ENCODE measurements at regions not wholly inside any gene's neighbourhood (a gene's known extent, or its start where the extent isn't known, plus 50 kb on each side); places are given as distances from the start of the nearest gene placed in this dataset.
A peak's percentile ranks its signal among the peaks of the same experiment; 100 is the strongest.

- Histone ChIP-seq H3K36me3 (ENCODE audit: insufficient read depth, low read length) (no peaks in the 10 kb centered on the region), H3K4me3 (no peak overlapping the region), H3K9ac (ENCODE audit: insufficient read length) (no peak overlapping the region), H3K9me3 (ENCODE audit: low read depth, low read length) (no peaks in the 10 kb centered on the region), H3K27ac (no peak overlapping the region)
- TF ChIP-seq FOXP2 (optimal IDR thresholded peaks at IDR 0.05; ENCODE audit: control extremely low read depth, extremely low read length, insufficient read depth) (no peak), EZH2 (IDR thresholded peaks at IDR 0.05) (no peak), POLR2AphosphoS5 (IDR thresholded peaks at IDR 0.05; ENCODE audit: borderline replicate concordance, low read depth, low read length) (no peak)
- no peak for DNase-seq (ENCODE audit: low read depth, low spot score)
Measured at GRCh38 chr4:20319825-20320612, 68.3 kb downstream of the SLIT2 start.

- Histone ChIP-seq H3K27ac (no peak overlapping the region), H3K4me3 (no peak overlapping the region), H3K36me3 (ENCODE audit: insufficient read depth, low read length) (no peaks in the 10 kb centered on the region), H3K9ac (ENCODE audit: insufficient read length) (no peak overlapping the region), H3K9me3 (ENCODE audit: low read depth, low read length) (no peaks in the 10 kb centered on the region)
- TF ChIP-seq POLR2AphosphoS5 (IDR thresholded peaks at IDR 0.05; ENCODE audit: borderline replicate concordance, low read depth, low read length) (no peak), EZH2 (IDR thresholded peaks at IDR 0.05) (no peak), FOXP2 (optimal IDR thresholded peaks at IDR 0.05; ENCODE audit: control extremely low read depth, extremely low read length, insufficient read depth) (no peak)
- DNase-seq (ENCODE audit: low read depth, low spot score) = no peak
Measured at GRCh38 chr4:20323991-20324390, 72.3 kb downstream of the SLIT2 start.

GRCh38 chr4:20326460-20326859 lies 74.8 kb downstream of the SLIT2 start:
- Histone ChIP-seq H3K27ac (peak overlapping the region; percentile 19; the same call in 1 of the 2 replicates), H3K9me3 (ENCODE audit: low read depth, low read length) (no peaks in the 10 kb centered on the region), H3K36me3 (ENCODE audit: insufficient read depth, low read length) (no peaks in the 10 kb centered on the region), H3K9ac (ENCODE audit: insufficient read length) (no peak overlapping the region), H3K4me3 (no peak overlapping the region)
- TF ChIP-seq FOXP2 (optimal IDR thresholded peaks at IDR 0.05; ENCODE audit: control extremely low read depth, extremely low read length, insufficient read depth) (no peak), EZH2 (IDR thresholded peaks at IDR 0.05) (no peak), POLR2AphosphoS5 (IDR thresholded peaks at IDR 0.05; ENCODE audit: borderline replicate concordance, low read depth, low read length) (no peak)
- DNase-seq (ENCODE audit: low read depth, low spot score) = no peak

GRCh38 chr4:20326977-20327376 lies 75.3 kb downstream of the SLIT2 start:
- DNase-seq (ENCODE audit: low read depth, low spot score) = no peak
- Histone ChIP-seq H3K9me3 (ENCODE audit: low read depth, low read length) (no peaks in the 10 kb centered on the region), H3K4me3 (no peak overlapping the region), H3K9ac (ENCODE audit: insufficient read length) (no peak overlapping the region), H3K27ac (peak overlapping the region; percentile 19; the same call in 1 of the 2 replicates), H3K36me3 (ENCODE audit: insufficient read depth, low read length) (no peaks in the 10 kb centered on the region)
- TF ChIP-seq EZH2 (IDR thresholded peaks at IDR 0.05) = no peak
- no peak for TF ChIP-seq FOXP2 (optimal IDR thresholded peaks at IDR 0.05; ENCODE audit: control extremely low read depth, extremely low read length, insufficient read depth)
- TF ChIP-seq POLR2AphosphoS5 (IDR thresholded peaks at IDR 0.05; ENCODE audit: borderline replicate concordance, low read depth, low read length) = no peak

GRCh38 chr4:20327808-20328207 lies 76.1 kb downstream of the SLIT2 start:
- no peak overlapping the region for H3K27ac ChIP-seq
- TF ChIP-seq FOXP2 (optimal IDR thresholded peaks at IDR 0.05; ENCODE audit: control extremely low read depth, extremely low read length, insufficient read depth) (no peak), POLR2AphosphoS5 (IDR thresholded peaks at IDR 0.05; ENCODE audit: borderline replicate concordance, low read depth, low read length) (no peak)

GRCh38 chr4:20331642-20332041 lies 79.9 kb downstream of the SLIT2 start:
- Histone ChIP-seq H3K9me3 (ENCODE audit: low read depth, low read length) (no peaks in the 10 kb centered on the region), H3K9ac (ENCODE audit: insufficient read length) (no peak overlapping the region), H3K36me3 (ENCODE audit: insufficient read depth, low read length) (no peaks in the 10 kb centered on the region), H3K4me3 (no peak overlapping the region), H3K27ac (no peak overlapping the region)
- no peak for TF ChIP-seq POLR2AphosphoS5 (IDR thresholded peaks at IDR 0.05; ENCODE audit: borderline replicate concordance, low read depth, low read length)
- TF ChIP-seq FOXP2 (optimal IDR thresholded peaks at IDR 0.05; ENCODE audit: control extremely low read depth, extremely low read length, insufficient read depth) = no peak
- TF ChIP-seq EZH2 (IDR thresholded peaks at IDR 0.05) = no peak
- no peak for DNase-seq (ENCODE audit: low read depth, low spot score)

More at GRCh38 chr4:20327808-20328207, 76.1 kb downstream of the SLIT2 start:
- no peak overlapping the region for H3K4me3 ChIP-seq
- H3K36me3 ChIP-seq (ENCODE audit: insufficient read depth, low read length) = no peaks in the 10 kb centered on the region
- H3K9ac ChIP-seq (ENCODE audit: insufficient read length) = no peak overlapping the region
- no peak for DNase-seq (ENCODE audit: low read depth, low spot score)
- no peaks in the 10 kb centered on the region for H3K9me3 ChIP-seq (ENCODE audit: low read depth, low read length)

- H3K36me3 ChIP-seq (ENCODE audit: insufficient read depth, low read length) = no peaks in the 10 kb centered on the region
- no peak overlapping the region for H3K9ac ChIP-seq (ENCODE audit: insufficient read length)
- TF ChIP-seq EZH2 (IDR thresholded peaks at IDR 0.05) = no peak
- no peak overlapping the region for H3K27ac ChIP-seq
- DNase-seq (ENCODE audit: low read depth, low spot score) = no peak
- H3K9me3 ChIP-seq (ENCODE audit: low read depth, low read length) = no peaks in the 10 kb centered on the region
- no peak overlapping the region for H3K4me3 ChIP-seq
Measured at GRCh38 chr4:20333141-20333715, 81.5 kb downstream of the SLIT2 start.

GRCh38 chr4:20337261-20337664 lies 85.6 kb downstream of the SLIT2 start:
- Histone ChIP-seq H3K27ac (no peak overlapping the region), H3K9ac (ENCODE audit: insufficient read length) (no peak overlapping the region), H3K9me3 (ENCODE audit: low read depth, low read length) (no peaks in the 10 kb centered on the region), H3K36me3 (ENCODE audit: insufficient read depth, low read length) (no peaks in the 10 kb centered on the region), H3K4me3 (no peak overlapping the region)
- DNase-seq (ENCODE audit: low read depth, low spot score) = no peak
- no peak for TF ChIP-seq EZH2 (IDR thresholded peaks at IDR 0.05)
- TF ChIP-seq FOXP2 (optimal IDR thresholded peaks at IDR 0.05; ENCODE audit: control extremely low read depth, extremely low read length, insufficient read depth) = no peak
- TF ChIP-seq POLR2AphosphoS5 (IDR thresholded peaks at IDR 0.05; ENCODE audit: borderline replicate concordance, low read depth, low read length) = no peak

Data from SK-N-MC (cell line).